Uterus (tissue), 2 donors: ENCODE measurements at regions not wholly inside any gene's neighbourhood (a gene's known extent, or its start where the extent isn't known, plus 50 kb on each side); places are given as distances from the start of the nearest gene placed in this dataset.

Experiments used
- POLR2A ChIP-seq, 2 donors: fragments of 450-650 bp; IDR thresholded peaks; one replicate each; pipeline ENCODE4 v1.6.1; 2016; ENCODE audit warnings: antibody characterized with exemption in 2 of 2, mild to moderate bottlenecking in 1 of 2, moderate library complexity in 1 of 2
- TF ChIP-seq, protein P1 (sequence below), 4 experiments: fragments of 200-600 bp in 2 of 4; fragments of 450-650 bp in 2 of 4; sonication (generic) in 2 of 4; IDR thresholded peaks; one replicate each; pipeline ENCODE4 v1.5.1; 2016 to 2019; ENCODE audit warnings: antibody characterized with exemption in 4 of 4, mild to moderate bottlenecking in 2 of 4, moderate library complexity in 1 of 4

DNA sequence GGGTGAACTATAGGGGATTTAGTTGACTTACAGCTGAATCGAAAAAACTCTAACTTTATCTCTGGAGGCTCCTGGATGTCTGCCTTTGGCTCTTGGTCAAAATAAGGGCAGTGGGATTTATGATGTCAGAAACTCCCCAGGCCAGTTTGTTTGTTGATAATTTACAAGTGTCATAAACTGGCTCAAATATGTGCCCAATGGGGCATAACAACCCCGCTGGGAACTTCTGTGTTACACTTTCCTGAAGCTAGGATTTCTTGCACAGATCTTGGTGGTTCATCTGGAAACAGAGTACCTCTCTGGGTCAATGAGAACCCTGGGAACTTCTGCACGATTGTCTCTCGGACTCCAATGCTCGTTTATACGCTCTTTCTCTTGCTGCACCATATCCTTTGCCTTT, 58.7 kb upstream of the MUCL1 start:
- TF ChIP-seq, protein P1, sequence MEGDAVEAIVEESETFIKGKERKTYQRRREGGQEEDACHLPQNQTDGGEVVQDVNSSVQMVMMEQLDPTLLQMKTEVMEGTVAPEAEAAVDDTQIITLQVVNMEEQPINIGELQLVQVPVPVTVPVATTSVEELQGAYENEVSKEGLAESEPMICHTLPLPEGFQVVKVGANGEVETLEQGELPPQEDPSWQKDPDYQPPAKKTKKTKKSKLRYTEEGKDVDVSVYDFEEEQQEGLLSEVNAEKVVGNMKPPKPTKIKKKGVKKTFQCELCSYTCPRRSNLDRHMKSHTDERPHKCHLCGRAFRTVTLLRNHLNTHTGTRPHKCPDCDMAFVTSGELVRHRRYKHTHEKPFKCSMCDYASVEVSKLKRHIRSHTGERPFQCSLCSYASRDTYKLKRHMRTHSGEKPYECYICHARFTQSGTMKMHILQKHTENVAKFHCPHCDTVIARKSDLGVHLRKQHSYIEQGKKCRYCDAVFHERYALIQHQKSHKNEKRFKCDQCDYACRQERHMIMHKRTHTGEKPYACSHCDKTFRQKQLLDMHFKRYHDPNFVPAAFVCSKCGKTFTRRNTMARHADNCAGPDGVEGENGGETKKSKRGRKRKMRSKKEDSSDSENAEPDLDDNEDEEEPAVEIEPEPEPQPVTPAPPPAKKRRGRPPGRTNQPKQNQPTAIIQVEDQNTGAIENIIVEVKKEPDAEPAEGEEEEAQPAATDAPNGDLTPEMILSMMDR (IDR thresholded peaks at IDR 0.05): no peak
- no peak for TF ChIP-seq POLR2A (IDR thresholded peaks at IDR 0.05)
